ENCODE measurements at regions not wholly inside any gene's neighbourhood (a gene's known extent, or its start where the extent isn't known, plus 50 kb on each side); places are given as distances from the start of the nearest gene placed in this dataset.

GRCh38 chrX:22366166-22366702, 93.5 kb downstream of the CBLL2 start:
- no peak overlapping the region for H3K27ac ChIP-seq (ENCODE audit: control insufficient read depth, insufficient read depth)
- DNase-seq (ENCODE audit: low read depth, low spot score), result no peak
- intact Hi-C loops (cut with micrococcal nuclease; ENCODE audit: unreplicated experiment), result no loop called here

GRCh38 chrX:22366906-22367305, 94.2 kb downstream of the CBLL2 start:
- no TSS peak for BruUV-seq (replicated peaks)
- ChIA-PET POLR2A (no interaction called here), SMC1A (ENCODE audit: uncharacterized antibody, unreplicated experiment) (no interaction called here), RAD21 (ENCODE audit: unreplicated experiment) (no interaction called here), CTCF (no interaction called here)
- Histone ChIP-seq H3K27me3 (replicated peaks in 1 of 2; ENCODE audit: control insufficient read depth in 2 of 2, insufficient read depth in 2 of 2, low read length in 1 of 2) (no peaks in the 10 kb centered on the region; a peak in 1 of 4 replicates), H4K20me1 (ENCODE audit: control insufficient read depth, insufficient read depth) (no peaks in the 10 kb centered on the region), H3K27ac (ENCODE audit: control insufficient read depth, insufficient read depth) (no peak overlapping the region), H3K36me3 (ENCODE audit: control insufficient read depth in 2 of 2, insufficient read depth in 2 of 2, low read length in 1 of 2) (no peaks in the 10 kb centered on the region), H3K79me2 (ENCODE audit: control insufficient read depth, insufficient read depth, low read length) (no peaks in the 10 kb centered on the region), H2AFZ (ENCODE audit: control insufficient read depth, low read depth, low read length) (no peak overlapping the region), H3K9ac (ENCODE audit: control insufficient read depth, insufficient read depth, low read length) (no peak overlapping the region), H3K4me3 (no peak overlapping the region), H3K4me1 (ENCODE audit: control insufficient read depth, insufficient read depth, low read length) (no peaks in the 10 kb centered on the region), H3K4me2 (ENCODE audit: control insufficient read depth, insufficient read depth) (no peak overlapping the region), H3K9me3 (replicated peaks; ENCODE audit: control insufficient read depth, insufficient read depth, low read length) (no peaks in the 10 kb centered on the region)
- in situ Hi-C loops (cut with MboI), result no loop called here
- WGBS (ENCODE audit: insufficient coverage, insufficient replicate concordance, low lambda C conversion rate, missing lambda C conversion rate), result 9% methylated on average over 4 of the region's 4 CpGs
- no peak for FAIRE-seq
- intact Hi-C loops (cut with micrococcal nuclease; ENCODE audit: unreplicated experiment), result no loop called here
- DNase-seq (ENCODE audit: low read depth, low spot score), result no peak
- no peak for ATAC-seq
- TF ChIP-seq NRF1 (conservative IDR thresholded peaks at IDR 0.05; ENCODE audit: low read depth, low read length), result no peak
- TF ChIP-seq NR2C1 (IDR thresholded peaks at IDR 0.05), result no peak
- TF ChIP-seq TCF12 (IDR thresholded peaks at IDR 0.05; ENCODE audit: low read depth, low read length), result no peak
- TF ChIP-seq ETV6 (conservative IDR thresholded peaks at IDR 0.05 in 1 of 2, IDR thresholded peaks at IDR 0.05 in 1 of 2; ENCODE audit: borderline replicate concordance in 1 of 2, low read depth in 1 of 2), result no peak
- no peak for TF ChIP-seq DPF2 (IDR thresholded peaks at IDR 0.05)
- TF ChIP-seq RELB (IDR thresholded peaks at IDR 0.05; ENCODE audit: low read depth), result no peak
- no peak for TF ChIP-seq ZBTB4 (CRISPR knock-in tag; IDR thresholded peaks at IDR 0.05)
- no peak for TF ChIP-seq IRF3 (IDR thresholded peaks at IDR 0.05)
- TF ChIP-seq SUPT20H (IDR thresholded peaks at IDR 0.05; ENCODE audit: borderline replicate concordance, control insufficient read depth, low read depth, low read length), result no peak
- TF ChIP-seq MYC (IDR thresholded peaks at IDR 0.05; ENCODE audit: insufficient read depth, insufficient read length, insufficient replicate concordance, low read length, severe bottlenecking), result no peak
- no peak for TF ChIP-seq CREB1 (IDR thresholded peaks at IDR 0.05; ENCODE audit: low read depth)

More at GRCh38 chrX:22366166-22366702, 93.5 kb downstream of the CBLL2 start:
- no CpG with 5 or more reads among the region's 1 CpG for WGBS (ENCODE audit: insufficient coverage, insufficient replicate concordance, low lambda C conversion rate, missing lambda C conversion rate)
- ChIA-PET RAD21 (ENCODE audit: unreplicated experiment) (no interaction called here), SMC1A (ENCODE audit: uncharacterized antibody, unreplicated experiment) (no interaction called here), POLR2A (no interaction called here), CTCF (no interaction called here)
- ATAC-seq (no peak), FAIRE-seq (no peak)
- in situ Hi-C loops (cut with MboI), result no loop called here
- Histone ChIP-seq H2AFZ (ENCODE audit: control insufficient read depth, low read depth, low read length) (no peak overlapping the region), H3K4me2 (ENCODE audit: control insufficient read depth, insufficient read depth) (no peak overlapping the region), H3K9me3 (replicated peaks; ENCODE audit: control insufficient read depth, insufficient read depth, low read length) (no peaks in the 10 kb centered on the region), H3K4me1 (ENCODE audit: control insufficient read depth, insufficient read depth, low read length) (no peaks in the 10 kb centered on the region), H4K20me1 (ENCODE audit: control insufficient read depth, insufficient read depth) (no peaks in the 10 kb centered on the region), H3K9ac (ENCODE audit: control insufficient read depth, insufficient read depth, low read length) (no peak overlapping the region), H3K4me3 (no peak overlapping the region), H3K27me3 (replicated peaks in 1 of 2; ENCODE audit: control insufficient read depth in 2 of 2, insufficient read depth in 2 of 2, low read length in 1 of 2) (no peaks in the 10 kb centered on the region; a peak in 1 of 4 replicates), H3K36me3 (ENCODE audit: control insufficient read depth in 2 of 2, insufficient read depth in 2 of 2, low read length in 1 of 2) (no peaks in the 10 kb centered on the region), H3K79me2 (ENCODE audit: control insufficient read depth, insufficient read depth, low read length) (no peaks in the 10 kb centered on the region)
- BruUV-seq (replicated peaks), result no TSS peak
- TF ChIP-seq EP300 (IDR thresholded peaks at IDR 0.05; ENCODE audit: borderline replicate concordance in 1 of 2, control insufficient read depth in 1 of 2, low read depth in 2 of 2, low read length in 2 of 2), result no peak
